CD14-positive monocyte (primary cell): ENCODE measurements at regions not wholly inside any gene's neighbourhood (a gene's known extent, or its start where the extent isn't known, plus 50 kb on each side); places are given as distances from the start of the nearest gene placed in this dataset.

Experiments used
- DNase-seq, 3 donors: peaks; one replicate each; pipeline ENCODE4 v3.0.0-alpha.2; 2011 to 2022
- H2AFZ ChIP-seq: 2 replicates; pipeline ENCODE4 v1.6.0; 2012; ENCODE audit warnings: mild to moderate bottlenecking, low read depth, low read length, inconsistent platforms; ENCODE audit not compliant: insufficient read depth, poor library complexity, severe bottlenecking
- H3K27ac ChIP-seq, 2 donors: 1 replicate in 1 of 2; 2 replicates in 1 of 2; pipeline ENCODE4 v1.5.1; 2012 to 2013; ENCODE audit warnings: low read length in 2 of 2, control low read depth in 1 of 2, inconsistent platforms in 1 of 2, low read depth in 1 of 2, mild to moderate bottlenecking in 1 of 2
- H3K27me3 ChIP-seq, 2 donors: one replicate each; pipeline versions ENCODE4 v1.6.0 to v1.6.1; 2011 to 2013; ENCODE audit warnings: low read length in 2 of 2; ENCODE audit not compliant: control insufficient read depth in 2 of 2, insufficient read depth in 2 of 2
- H3K36me3 ChIP-seq, 2 donors: replicated peaks in 1 of 2; 1 replicate in 1 of 2; 2 replicates in 1 of 2; pipeline versions ENCODE4 v1.5.1 to v1.6.1; 2012 to 2013; ENCODE audit warnings: low read length in 2 of 2, control low read depth in 1 of 2, inconsistent platforms in 1 of 2, mild to moderate bottlenecking in 1 of 2; ENCODE audit not compliant: insufficient read depth in 2 of 2, control insufficient read depth in 1 of 2
- H3K4me1 ChIP-seq, 2 donors: 1 replicate in 1 of 2; 2 replicates in 1 of 2; pipeline versions ENCODE4 v1.5.1 to v1.6.1; 2012 to 2013; ENCODE audit warnings: low read length in 2 of 2, control low read depth in 1 of 2, inconsistent platforms in 1 of 2, mild to moderate bottlenecking in 1 of 2, moderate library complexity in 1 of 2; ENCODE audit not compliant: insufficient read depth in 2 of 2, control insufficient read depth in 1 of 2
- H3K4me2 ChIP-seq: replicated peaks from 2 replicates; pipeline ENCODE3; 2012; ENCODE audit warnings: low read length, moderate library complexity, mild to moderate bottlenecking; ENCODE audit not compliant: poor library complexity, severe bottlenecking; ENCODE audit errors: extremely low read depth
- H3K4me3 ChIP-seq, 3 experiments: fragments of 200-600 bp in 1 of 3; sonication (generic) in 1 of 3; replicated peaks in 1 of 3; 1 replicate in 2 of 3; 2 replicates in 1 of 3; pipeline ENCODE4 v1.5.1; 2011 to 2013; ENCODE audit warnings: low read length in 3 of 3, mild to moderate bottlenecking in 3 of 3, control low read depth in 2 of 3, low read depth in 2 of 3, inconsistent platforms in 1 of 3, moderate library complexity in 1 of 3
- H3K79me2 ChIP-seq: 2 replicates; pipeline ENCODE4 v1.6.0; 2012; ENCODE audit warnings: mild to moderate bottlenecking, control low read depth, inconsistent platforms, low read length, moderate library complexity; ENCODE audit not compliant: insufficient read depth
- H3K9ac ChIP-seq: 2 replicates; pipeline ENCODE4 v1.6.0; 2017; ENCODE audit warnings: low read length, mild to moderate bottlenecking; ENCODE audit not compliant: insufficient read depth, poor library complexity, severe bottlenecking
- H3K9me3 ChIP-seq, 2 donors: replicated peaks in 1 of 2; 1 replicate in 1 of 2; 2 replicates in 1 of 2; pipeline versions ENCODE4 v1.5.1 to v1.6.1; 2012 to 2013; ENCODE audit warnings: low read length in 2 of 2, control low read depth in 1 of 2; ENCODE audit not compliant: control insufficient read depth in 1 of 2, insufficient read depth in 1 of 2
- H4K20me1 ChIP-seq: 2 replicates; pipeline ENCODE4 v1.6.0; 2012; ENCODE audit warnings: mild to moderate bottlenecking, low read length, control low read depth, moderate library complexity; ENCODE audit not compliant: insufficient read depth
- H3K27ac Mint-ChIP-seq, 7 donors: one replicate each; pipeline ENCODE4 v1.8.0; 2020; ENCODE audit warnings: mild to moderate bottlenecking in 7 of 7, mixed read lengths in 7 of 7, moderate library complexity in 6 of 7, inconsistent platforms in 2 of 7
- H3K27me3 Mint-ChIP-seq, 3 donors: one replicate each; pipeline ENCODE4 v1.8.0; 2021 to 2022; ENCODE audit warnings: low read depth in 3 of 3, mild to moderate bottlenecking in 3 of 3, mixed read lengths in 3 of 3, moderate library complexity in 3 of 3, inconsistent platforms in 1 of 3
- H3K36me3 Mint-ChIP-seq, 2 donors: one replicate each; pipeline ENCODE4 v1.8.0; 2020; ENCODE audit warnings: mixed read lengths in 2 of 2, inconsistent platforms in 1 of 2, mild to moderate bottlenecking in 1 of 2
- H3K4me1 Mint-ChIP-seq: one replicate; pipeline ENCODE4 v1.8.0; 2020; ENCODE audit warnings: mild to moderate bottlenecking, mixed read lengths
- H3K4me3 Mint-ChIP-seq, 2 donors: one replicate each; pipeline ENCODE4 v1.8.0; 2020; ENCODE audit warnings: mild to moderate bottlenecking in 2 of 2, mixed read lengths in 2 of 2, moderate library complexity in 1 of 2
- H3K9me3 Mint-ChIP-seq, 7 donors: one replicate each; pipeline ENCODE4 v1.8.0; 2020 to 2022; ENCODE audit warnings: mixed read lengths in 7 of 7, mild to moderate bottlenecking in 6 of 7, moderate library complexity in 6 of 7, inconsistent platforms in 2 of 7
- CTCF ChIP-seq: fragments of 200-600 bp; IDR thresholded peaks from one replicate; pipeline ENCODE4 v1.8.0; 2022; ENCODE audit warnings: antibody characterized with exemption, mild to moderate bottlenecking
- WGBS: methylation state at CpG from one replicate; pipeline ENCODE4 v1.1.5; 2013; ENCODE audit warnings: missing lambda C conversion rate; ENCODE audit not compliant: insufficient coverage; 5-methylcytosine and 5-hydroxymethylcytosine counted together
- intact Hi-C, 2 donors: fragments of 100-400 bp; cut with micrococcal nuclease; formaldehyde crosslinking; loops; one replicate each; pipeline versions ENCODE4 v1.15.0 to v1.15.1; 2023

- Mint-ChIP-seq H3K9me3 (peaks cover 0 to 8% (median 6%) of the 10 kb centered on the region in 7 donors), H3K36me3 (no peaks in the 10 kb centered on the region), H3K4me1 (no peaks in the 10 kb centered on the region), H3K27me3 (peaks cover 0 to 3% (median 0%) of the 10 kb centered on the region in 3 donors), H3K27ac (no peak overlapping the region), H3K4me3 (no peak overlapping the region)
- Histone ChIP-seq H3K79me2 (no peaks in the 10 kb centered on the region), H3K36me3 (no peaks in the 10 kb centered on the region), H3K4me2 (no peak overlapping the region), H4K20me1 (no peaks in the 10 kb centered on the region), H3K27ac (no peak overlapping the region), H3K9ac (no peak overlapping the region), H3K27me3 (no peaks in the 10 kb centered on the region), H3K4me3 (no peak overlapping the region), H3K9me3 (no peaks in the 10 kb centered on the region), H2AFZ (no peak overlapping the region), H3K4me1 (no peaks in the 10 kb centered on the region)
- WGBS, result no CpG with 5 or more reads among the region's 1 CpG
- no peak for DNase-seq
- intact Hi-C loops, result loop anchor here in 1 of 2 donors (5.0 kb wide), 1 partner anchor 59 kb away; no protein-coding TSS in a partner anchor
- no peak for TF ChIP-seq CTCF
Observed at GRCh38 chr12:91861554-91861953, 284.1 kb downstream of the BTG1 start.

GRCh38 chr12:91859347-91859746, 286.3 kb downstream of the BTG1 start:
- Histone ChIP-seq H3K4me1 (no peaks in the 10 kb centered on the region), H3K27me3 (peaks cover 0 to 2% of the 10 kb centered on the region in 2 donors), H3K27ac (no peak overlapping the region), H4K20me1 (no peaks in the 10 kb centered on the region), H3K9me3 (no peaks in the 10 kb centered on the region), H3K9ac (no peak overlapping the region), H2AFZ (no peak overlapping the region), H3K79me2 (no peaks in the 10 kb centered on the region), H3K4me2 (no peak overlapping the region), H3K4me3 (no peak overlapping the region), H3K36me3 (no peaks in the 10 kb centered on the region)
- no peaks in the 10 kb centered on the region for H3K36me3 Mint-ChIP-seq
- intact Hi-C loops, result no loop called here
- H3K4me1 Mint-ChIP-seq, result no peaks in the 10 kb centered on the region
- no peak for TF ChIP-seq CTCF
- no peak overlapping the region for H3K27ac Mint-ChIP-seq
- H3K9me3 Mint-ChIP-seq, result peaks cover 0 to 7% (median 3%) of the 10 kb centered on the region in 7 donors
- no peak for DNase-seq
- WGBS, result 100% methylated on average over 1 of the region's 2 CpGs
- no peak overlapping the region for H3K4me3 Mint-ChIP-seq
- H3K27me3 Mint-ChIP-seq, result peaks cover 0 to 4% (median 1%) of the 10 kb centered on the region in 3 donors
